ENCODE measurements at regions not wholly inside any gene's neighbourhood (a gene's known extent, or its start where the extent isn't known, plus 50 kb on each side); places are given as distances from the start of the nearest gene placed in this dataset.
"Not testable (repeated sequence)": the region's sequence is repeated elsewhere in the genome, so short reads cannot be mapped to it uniquely, and the experiment has no call there.

DNA sequence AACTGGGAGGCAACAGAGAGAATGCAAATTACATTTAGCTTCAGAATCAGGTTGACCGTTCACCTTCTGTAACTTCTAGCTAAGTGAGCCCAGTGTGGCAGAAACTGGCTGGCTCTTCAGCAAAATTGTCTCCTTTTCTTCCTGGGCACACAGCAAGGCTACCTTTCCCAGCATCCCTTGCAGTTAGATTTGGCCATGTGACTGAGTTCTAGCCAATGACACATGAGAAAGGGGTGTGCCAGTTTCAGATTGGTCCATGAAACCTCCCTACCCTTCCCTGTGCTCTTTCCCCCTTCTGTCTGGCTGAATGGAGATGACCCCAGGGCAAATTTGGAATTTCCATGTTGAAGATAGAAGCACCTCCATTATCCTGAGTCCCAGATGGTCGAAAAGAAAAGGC, 72.5 kb upstream of the SMIM23 start:
- H3K4me1 ChIP-seq (ENCODE audit: control insufficient read depth in 2 of 2, insufficient read depth in 2 of 2, low read length in 2 of 2) = no peaks in the 10 kb centered on the region
- H3K36me3 ChIP-seq (ENCODE audit: control insufficient read depth in 2 of 2, insufficient read depth in 2 of 2, low read length in 2 of 2) = no peaks in the 10 kb centered on the region
- no peak overlapping the region for H3K9ac ChIP-seq (ENCODE audit: low read depth in 1 of 2, low read length in 2 of 2)
- no peaks in the 10 kb centered on the region for H3K9me3 ChIP-seq (ENCODE audit: control insufficient read depth in 2 of 2, low read length in 2 of 2)
- no peak overlapping the region for H3K27ac ChIP-seq (ENCODE audit: low read depth in 2 of 2, low read length in 2 of 2)
- no peak overlapping the region for H3K4me3 ChIP-seq (ENCODE audit: low read length in 2 of 2)
- no peaks in the 10 kb centered on the region for H3K27me3 ChIP-seq (ENCODE audit: control insufficient read depth in 2 of 2, insufficient read depth in 2 of 2, low read length in 2 of 2)

DNA sequence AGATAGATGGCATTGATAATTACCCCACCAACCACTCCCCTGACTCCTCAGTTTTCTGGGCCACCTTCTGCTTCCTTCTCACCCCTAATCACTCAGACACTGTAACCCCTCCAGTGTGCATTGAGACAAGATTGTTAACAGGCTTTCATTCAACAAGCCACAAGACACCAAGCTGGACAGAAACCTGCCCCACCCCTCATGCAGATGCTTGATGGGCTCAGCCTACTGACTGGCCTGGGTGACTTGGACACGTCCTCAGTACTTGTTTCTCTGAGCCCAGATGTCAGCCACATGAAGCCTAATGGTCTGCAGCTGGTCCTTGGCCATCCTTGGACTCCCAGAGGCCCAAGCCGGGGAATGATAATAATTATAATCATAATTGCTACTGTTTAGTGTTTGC, 71.4 kb upstream of the SMIM23 start:
- no peaks in the 10 kb centered on the region for H3K36me3 ChIP-seq (ENCODE audit: control insufficient read depth in 2 of 2, insufficient read depth in 2 of 2, low read length in 2 of 2)
- H3K27ac ChIP-seq (ENCODE audit: low read depth in 2 of 2, low read length in 2 of 2) = no peak overlapping the region
- no peaks in the 10 kb centered on the region for H3K4me1 ChIP-seq (ENCODE audit: control insufficient read depth in 2 of 2, insufficient read depth in 2 of 2, low read length in 2 of 2)
- H3K4me3 ChIP-seq (ENCODE audit: low read length in 2 of 2) = no peak overlapping the region
- H3K9me3 ChIP-seq (ENCODE audit: control insufficient read depth in 2 of 2, low read length in 2 of 2) = no peaks in the 10 kb centered on the region
- no peak overlapping the region for H3K9ac ChIP-seq (ENCODE audit: low read depth in 1 of 2, low read length in 2 of 2)
- H3K27me3 ChIP-seq (ENCODE audit: control insufficient read depth in 2 of 2, insufficient read depth in 2 of 2, low read length in 2 of 2) = no peaks in the 10 kb centered on the region

DNA sequence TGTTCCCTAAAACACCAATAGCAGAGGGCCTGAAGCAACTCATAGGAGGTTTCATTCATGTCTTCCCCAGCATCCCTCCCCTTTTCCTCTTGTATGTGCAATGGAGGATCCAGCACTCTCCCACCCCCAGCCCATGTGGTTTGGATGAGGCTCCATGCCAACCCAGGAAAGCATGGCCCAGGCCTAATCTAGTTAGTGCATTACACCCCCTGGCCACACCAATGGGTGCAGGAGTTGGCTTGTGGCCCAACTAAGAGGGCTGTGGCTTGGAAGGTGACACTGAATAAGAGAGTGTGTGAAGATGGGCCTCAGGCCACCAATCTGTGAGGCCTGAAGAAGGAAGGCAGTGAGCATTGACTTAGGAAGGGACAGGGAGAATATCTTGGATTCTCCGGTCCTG, 70.8 kb upstream of the SMIM23 start:
- Histone ChIP-seq H3K27me3 (ENCODE audit: control insufficient read depth in 2 of 2, insufficient read depth in 2 of 2, low read length in 2 of 2) (no peaks in the 10 kb centered on the region), H3K27ac (ENCODE audit: low read depth in 2 of 2, low read length in 2 of 2) (no peak overlapping the region), H3K4me3 (ENCODE audit: low read length in 2 of 2) (no peak overlapping the region), H3K9ac (ENCODE audit: low read depth in 1 of 2, low read length in 2 of 2) (no peak overlapping the region), H3K9me3 (ENCODE audit: control insufficient read depth in 2 of 2, low read length in 2 of 2) (no peaks in the 10 kb centered on the region), H3K36me3 (ENCODE audit: control insufficient read depth in 2 of 2, insufficient read depth in 2 of 2, low read length in 2 of 2) (no peaks in the 10 kb centered on the region), H3K4me1 (ENCODE audit: control insufficient read depth in 2 of 2, insufficient read depth in 2 of 2, low read length in 2 of 2) (no peaks in the 10 kb centered on the region)

DNA sequence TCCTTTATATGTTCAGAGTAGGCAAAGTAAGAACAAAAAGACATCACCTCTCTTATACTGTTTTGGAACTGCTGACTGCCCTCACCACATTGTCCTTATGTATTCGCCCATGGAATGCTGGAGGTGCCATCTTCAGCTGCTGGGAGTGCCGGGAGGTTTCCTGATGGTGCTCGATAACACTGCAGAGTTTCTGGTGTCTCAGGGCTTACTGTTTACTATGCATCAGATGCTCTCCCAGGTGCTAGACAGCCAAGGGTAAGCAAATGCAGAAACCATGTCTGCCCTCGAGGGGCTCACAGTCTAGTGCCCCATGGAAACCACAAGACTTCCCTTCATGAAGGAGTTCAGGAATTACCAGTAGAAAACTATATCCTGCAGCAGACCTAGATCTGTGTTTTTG, 70.1 kb upstream of the SMIM23 start:
- no peak overlapping the region for H3K9ac ChIP-seq (ENCODE audit: low read depth in 1 of 2, low read length in 2 of 2)
- peaks cover 0 to 4% of the 10 kb centered on the region in 2 donors for H3K27me3 ChIP-seq (ENCODE audit: control insufficient read depth in 2 of 2, insufficient read depth in 2 of 2, low read length in 2 of 2)
- H3K4me3 ChIP-seq (ENCODE audit: low read length in 2 of 2) = no peak overlapping the region
- H3K27ac ChIP-seq (ENCODE audit: low read depth in 2 of 2, low read length in 2 of 2) = no peak overlapping the region
- no peaks in the 10 kb centered on the region for H3K36me3 ChIP-seq (ENCODE audit: control insufficient read depth in 2 of 2, insufficient read depth in 2 of 2, low read length in 2 of 2)
- no peaks in the 10 kb centered on the region for H3K4me1 ChIP-seq (ENCODE audit: control insufficient read depth in 2 of 2, insufficient read depth in 2 of 2, low read length in 2 of 2)
- H3K9me3 ChIP-seq (ENCODE audit: control insufficient read depth in 2 of 2, low read length in 2 of 2) = no peaks in the 10 kb centered on the region

DNA sequence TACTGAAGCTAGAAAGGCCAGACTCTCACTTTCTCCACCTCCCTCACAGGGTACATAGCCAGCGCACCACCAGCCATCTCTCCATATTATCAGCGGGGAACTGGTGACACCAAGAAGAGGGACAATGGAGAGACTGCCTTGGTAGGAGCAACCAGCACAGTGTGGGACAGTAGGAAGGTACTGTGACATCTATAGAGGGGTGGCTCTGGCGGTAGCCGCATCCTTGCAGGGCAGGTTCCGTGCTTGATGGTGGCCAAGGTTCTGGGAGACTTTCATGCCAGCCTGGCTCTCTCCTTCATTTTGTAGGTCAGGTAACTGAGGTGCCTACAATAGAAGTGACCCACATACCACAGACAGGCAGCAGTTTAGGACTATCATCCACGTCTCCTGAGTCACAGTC, 65.5 kb upstream of the SMIM23 start:
- no peak overlapping the region for H3K4me3 ChIP-seq (ENCODE audit: low read length in 2 of 2)

DNA sequence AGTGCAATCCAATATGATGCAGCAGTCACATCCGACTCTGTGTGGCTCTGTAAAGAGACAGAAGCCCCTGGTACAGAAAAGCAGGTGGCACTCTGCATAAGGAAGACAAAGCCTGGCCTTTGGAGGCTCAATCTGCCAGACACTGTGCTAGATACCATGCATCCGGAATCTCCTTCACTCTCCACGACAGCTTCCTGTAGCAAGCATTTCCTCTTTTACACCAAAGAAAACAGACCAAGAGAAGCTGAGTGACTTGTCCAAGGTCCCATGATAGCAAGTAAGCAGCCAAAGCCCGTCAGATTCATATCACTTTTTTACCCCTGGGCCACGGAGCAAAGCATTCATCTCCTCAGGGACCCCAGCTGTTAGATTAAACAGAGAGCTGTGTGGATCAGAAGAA, 64.2 kb upstream of the SMIM23 start:
- Histone ChIP-seq H3K27ac (ENCODE audit: low read depth in 2 of 2, low read length in 2 of 2) (no peak overlapping the region), H3K9ac (ENCODE audit: low read depth in 1 of 2, low read length in 2 of 2) (no peak overlapping the region), H3K27me3 (ENCODE audit: control insufficient read depth in 2 of 2, insufficient read depth in 2 of 2, low read length in 2 of 2) (peaks cover 0 to 4% of the 10 kb centered on the region in 2 donors), H3K4me3 (ENCODE audit: low read length in 2 of 2) (no peak overlapping the region), H3K36me3 (ENCODE audit: control insufficient read depth in 2 of 2, insufficient read depth in 2 of 2, low read length in 2 of 2) (no peaks in the 10 kb centered on the region), H3K4me1 (ENCODE audit: control insufficient read depth in 2 of 2, insufficient read depth in 2 of 2, low read length in 2 of 2) (no peaks in the 10 kb centered on the region), H3K9me3 (ENCODE audit: control insufficient read depth in 2 of 2, low read length in 2 of 2) (no peaks in the 10 kb centered on the region)

More for the DNA sequence above, 65.5 kb upstream of the SMIM23 start:
- Histone ChIP-seq H3K4me1 (ENCODE audit: control insufficient read depth in 2 of 2, insufficient read depth in 2 of 2, low read length in 2 of 2) (no peaks in the 10 kb centered on the region), H3K36me3 (ENCODE audit: control insufficient read depth in 2 of 2, insufficient read depth in 2 of 2, low read length in 2 of 2) (no peaks in the 10 kb centered on the region), H3K9me3 (ENCODE audit: control insufficient read depth in 2 of 2, low read length in 2 of 2) (no peaks in the 10 kb centered on the region), H3K27me3 (ENCODE audit: control insufficient read depth in 2 of 2, insufficient read depth in 2 of 2, low read length in 2 of 2) (peaks cover 0 to 4% of the 10 kb centered on the region in 2 donors), H3K27ac (ENCODE audit: low read depth in 2 of 2, low read length in 2 of 2) (no peak overlapping the region), H3K9ac (ENCODE audit: low read depth in 1 of 2, low read length in 2 of 2) (no peak overlapping the region)

DNA sequence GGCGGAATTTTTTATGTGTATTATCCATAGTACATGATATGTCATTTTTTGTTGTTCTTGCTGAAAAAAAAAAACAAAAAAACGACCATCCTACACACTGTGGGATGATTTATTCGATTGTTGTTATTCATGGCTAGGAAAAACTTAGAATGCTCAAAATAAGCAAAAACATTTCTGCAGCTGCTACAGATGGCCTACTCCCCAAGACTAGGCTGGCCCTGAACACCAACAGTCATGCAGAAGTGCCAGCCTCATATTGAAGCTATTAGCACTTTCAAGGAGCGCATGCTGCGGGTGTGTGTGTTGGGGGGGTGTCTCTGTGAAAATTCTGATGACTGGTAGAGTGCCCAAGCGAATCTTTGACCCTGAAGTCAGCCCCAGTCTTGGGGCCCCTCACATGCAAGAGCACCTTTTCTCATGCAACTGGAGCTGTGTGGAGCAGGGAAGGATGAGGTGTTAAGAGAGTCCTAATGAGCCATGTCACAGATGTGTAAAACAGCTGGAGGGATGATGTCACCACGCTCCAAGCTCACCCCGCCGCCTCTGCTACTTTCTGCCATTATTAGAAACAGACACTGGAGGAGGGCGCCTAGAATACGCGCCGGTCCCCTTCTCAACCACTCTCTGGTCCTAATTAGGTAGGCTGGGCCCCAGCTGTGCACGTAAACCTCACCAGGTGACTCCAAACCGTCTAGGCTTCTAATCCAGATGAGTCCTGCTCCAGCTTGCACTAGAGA, 61.0 kb upstream of the SMIM23 start:
- H3K27ac ChIP-seq (ENCODE audit: low read depth in 2 of 2, low read length in 2 of 2) = no peak overlapping the region
- no peaks in the 10 kb centered on the region for H3K9me3 ChIP-seq (ENCODE audit: control insufficient read depth in 2 of 2, low read length in 2 of 2)
- H3K9ac ChIP-seq (ENCODE audit: low read depth in 1 of 2, low read length in 2 of 2) = no peak overlapping the region
- H3K36me3 ChIP-seq (ENCODE audit: control insufficient read depth in 2 of 2, insufficient read depth in 2 of 2, low read length in 2 of 2) = no peaks in the 10 kb centered on the region
- peaks cover 0 to 4% of the 10 kb centered on the region in 2 donors for H3K27me3 ChIP-seq (ENCODE audit: control insufficient read depth in 2 of 2, insufficient read depth in 2 of 2, low read length in 2 of 2)
- H3K4me3 ChIP-seq (ENCODE audit: low read length in 2 of 2) = no peak overlapping the region
- H3K4me1 ChIP-seq (ENCODE audit: control insufficient read depth in 2 of 2, insufficient read depth in 2 of 2, low read length in 2 of 2) = no peaks in the 10 kb centered on the region

DNA sequence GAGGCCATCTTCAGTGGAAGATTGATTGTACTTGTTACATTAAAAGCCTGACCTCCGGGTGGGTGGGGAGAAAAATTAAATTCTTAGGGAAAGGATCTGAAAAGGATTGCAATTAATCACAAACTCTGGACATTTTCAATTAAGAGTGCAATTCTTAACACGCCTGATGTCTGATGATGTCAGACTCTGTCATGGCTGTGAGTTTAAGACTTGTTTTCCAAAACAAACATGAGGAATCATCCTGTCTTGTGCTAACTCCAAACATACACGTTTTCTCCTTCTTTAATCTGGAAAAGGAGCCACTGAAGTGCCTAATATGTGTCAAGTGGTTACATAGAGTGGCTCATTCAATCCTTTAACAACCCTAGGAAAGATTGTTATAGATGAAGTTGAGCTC, 60.4 kb upstream of the SMIM23 start:
- no peaks in the 10 kb centered on the region for H3K9me3 ChIP-seq (ENCODE audit: control insufficient read depth in 2 of 2, low read length in 2 of 2)
- H3K4me3 ChIP-seq (ENCODE audit: low read length in 2 of 2) = no peak overlapping the region
- H3K27ac ChIP-seq (ENCODE audit: low read depth in 2 of 2, low read length in 2 of 2) = no peak overlapping the region
- H3K4me1 ChIP-seq (ENCODE audit: control insufficient read depth in 2 of 2, insufficient read depth in 2 of 2, low read length in 2 of 2) = no peaks in the 10 kb centered on the region
- H3K36me3 ChIP-seq (ENCODE audit: control insufficient read depth in 2 of 2, insufficient read depth in 2 of 2, low read length in 2 of 2) = no peaks in the 10 kb centered on the region
- no peak overlapping the region for H3K9ac ChIP-seq (ENCODE audit: low read depth in 1 of 2, low read length in 2 of 2)
- H3K27me3 ChIP-seq (ENCODE audit: control insufficient read depth in 2 of 2, insufficient read depth in 2 of 2, low read length in 2 of 2) = peaks cover 0 to under 1% of the 10 kb centered on the region in 2 donors

DNA sequence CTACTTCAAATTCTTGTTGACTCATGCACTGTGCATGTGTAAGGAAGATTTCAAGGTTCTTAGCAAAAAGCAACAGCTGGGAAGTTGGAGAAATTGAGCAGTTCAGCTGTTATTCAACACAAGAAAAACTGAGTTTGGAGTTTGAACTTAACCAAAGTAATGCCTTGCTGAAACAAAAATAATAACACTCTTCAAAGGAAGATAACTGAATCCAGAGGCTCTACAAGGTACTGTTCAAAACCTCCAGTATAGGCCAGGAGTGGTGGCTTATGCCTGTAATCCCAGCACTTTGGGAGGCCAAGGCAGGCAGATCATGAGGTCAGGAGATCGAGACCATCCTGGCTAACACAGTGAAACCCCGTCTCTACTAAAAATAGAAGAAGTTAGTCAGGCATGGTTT, 58.8 kb upstream of the SMIM23 start:
- H3K4me3 ChIP-seq (ENCODE audit: low read length in 2 of 2); H3K27ac ChIP-seq (ENCODE audit: low read depth in 2 of 2, low read length in 2 of 2); H3K9ac ChIP-seq (ENCODE audit: low read depth in 1 of 2, low read length in 2 of 2); H3K4me1 ChIP-seq (ENCODE audit: control insufficient read depth in 2 of 2, insufficient read depth in 2 of 2, low read length in 2 of 2); H3K9me3 ChIP-seq (ENCODE audit: control insufficient read depth in 2 of 2, low read length in 2 of 2); H3K36me3 ChIP-seq (ENCODE audit: control insufficient read depth in 2 of 2, insufficient read depth in 2 of 2, low read length in 2 of 2); H3K27me3 ChIP-seq (ENCODE audit: control insufficient read depth in 2 of 2, insufficient read depth in 2 of 2, low read length in 2 of 2): not testable (repeated sequence)

DNA sequence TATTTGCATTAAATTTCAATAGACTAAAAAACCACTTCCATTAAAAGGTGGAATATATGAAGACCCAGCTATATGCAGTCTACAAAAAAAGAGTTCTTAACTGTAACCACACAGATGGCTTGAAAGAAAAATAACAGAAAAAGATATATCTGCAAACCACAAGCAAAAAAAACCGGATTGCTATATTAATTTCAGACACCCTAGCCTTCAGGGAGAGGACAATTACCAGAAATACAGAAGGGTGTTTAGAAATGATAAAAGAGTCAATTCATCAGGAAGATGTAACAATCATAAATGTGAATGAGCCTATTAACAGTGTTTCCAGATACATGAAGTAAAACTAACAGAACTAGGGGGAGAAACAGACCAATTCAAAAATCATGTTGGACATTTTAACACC, 56.9 kb upstream of the SMIM23 start:
- H3K9ac ChIP-seq (ENCODE audit: low read depth in 1 of 2, low read length in 2 of 2) = no peak overlapping the region
- no peak overlapping the region for H3K4me3 ChIP-seq (ENCODE audit: low read length in 2 of 2)
- H3K27me3 ChIP-seq (ENCODE audit: control insufficient read depth in 2 of 2, insufficient read depth in 2 of 2, low read length in 2 of 2) = no peaks in the 10 kb centered on the region
- H3K9me3 ChIP-seq (ENCODE audit: control insufficient read depth in 2 of 2, low read length in 2 of 2) = no peaks in the 10 kb centered on the region
- H3K4me1 ChIP-seq (ENCODE audit: control insufficient read depth in 2 of 2, insufficient read depth in 2 of 2, low read length in 2 of 2) = no peaks in the 10 kb centered on the region
- no peak overlapping the region for H3K27ac ChIP-seq (ENCODE audit: low read depth in 2 of 2, low read length in 2 of 2)
- H3K36me3 ChIP-seq (ENCODE audit: control insufficient read depth in 2 of 2, insufficient read depth in 2 of 2, low read length in 2 of 2) = no peaks in the 10 kb centered on the region
